HG02763 (cell line): ENCODE measurements at regions not wholly inside any gene's neighbourhood (a gene's known extent, or its start where the extent isn't known, plus 50 kb on each side); places are given as distances from the start of the nearest gene placed in this dataset.

Experiments
- ATAC-seq: cut with Tn5 transposase; IDR thresholded peaks from one replicate; pipeline ENCODE4 v1.9.1; 2021; ENCODE audit warnings: mild to moderate bottlenecking, moderate library complexity; ENCODE audit not compliant: unreplicated experiment

- ATAC-seq, result no peak
Measured at GRCh38 chr2:5985536-5986385, 293.6 kb downstream of the SOX11 start.

- no peak for ATAC-seq
Measured at GRCh38 chr2:5986801-5987787, 294.9 kb downstream of the SOX11 start.

GRCh38 chr2:5988120-5988519 is 295.9 kb downstream of the SOX11 start:
- ATAC-seq, result no peak

- no peak for ATAC-seq
Measured at GRCh38 chr2:5990086-5990485, 297.9 kb downstream of the SOX11 start.

- ATAC-seq, result no peak
Measured at GRCh38 chr2:5991305-5991968, 299.3 kb downstream of the SOX11 start.

GRCh38 chr2:5995832-5996231 is 303.6 kb downstream of the SOX11 start:
- no peak for ATAC-seq

- ATAC-seq, result no peak
Measured at GRCh38 chr2:6008186-6008585, 316.0 kb downstream of the SOX11 start.

GRCh38 chr2:6008726-6009125 is 316.5 kb downstream of the SOX11 start:
- no peak for ATAC-seq

GRCh38 chr2:6010163-6010562 is 318.0 kb downstream of the SOX11 start:
- ATAC-seq, result no peak

GRCh38 chr2:6011921-6012320 is 319.7 kb downstream of the SOX11 start:
- ATAC-seq, result no peak

GRCh38 chr2:6017736-6018286 is 325.6 kb downstream of the SOX11 start:
- no peak for ATAC-seq

- ATAC-seq, result no peak
Measured at GRCh38 chr2:6024229-6024628, 332.0 kb downstream of the SOX11 start.

GRCh38 chr2:6024784-6025183 is 332.6 kb downstream of the SOX11 start:
- no peak for ATAC-seq

GRCh38 chr2:6025391-6025790 is 333.2 kb downstream of the SOX11 start:
- ATAC-seq, result no peak

GRCh38 chr2:6027066-6027465 is 334.9 kb downstream of the SOX11 start:
- no peak for ATAC-seq

GRCh38 chr2:6031200-6031867 is 339.1 kb downstream of the SOX11 start:
- no peak for ATAC-seq

GRCh38 chr2:6036211-6036610 is 344.0 kb downstream of the SOX11 start:
- ATAC-seq, result no peak

GRCh38 chr2:6043238-6043637 is 351.1 kb downstream of the SOX11 start:
- no peak for ATAC-seq

GRCh38 chr2:6052649-6053048 is 360.5 kb downstream of the SOX11 start:
- ATAC-seq, result no peak

- no peak for ATAC-seq
Measured at GRCh38 chr2:6053743-6054142, 361.6 kb downstream of the SOX11 start.
